HEK293T (cell line): ENCODE measurements at regions not wholly inside any gene's neighbourhood (a gene's known extent, or its start where the extent isn't known, plus 50 kb on each side); places are given as distances from the start of the nearest gene placed in this dataset.

ENCODE experiments used
- CTCF ChIA-PET: fragments of 350-600 bp; formaldehyde crosslinking; extraction: SDS; loops from one replicate; lab custom pipeline; 2021; ENCODE audit warnings: antibody characterized with exemption, inconsistent platforms; lab: Yijun Ruan, JAX
- POLR2A ChIA-PET: fragments of 350-600 bp; formaldehyde crosslinking; extraction: SDS; loops from one replicate; lab custom pipeline; 2020; ENCODE audit warnings: antibody characterized with exemption, inconsistent platforms; lab: Yijun Ruan, JAX
- DNase-seq: peaks from one replicate; pipeline ENCODE4 v3.0.0; 2012; ENCODE audit warnings: mixed read lengths; ENCODE audit errors: extremely low spot score
- ARNT ChIP-seq: fragments of 450-650 bp; IDR thresholded peaks from 2 replicates; pipeline ENCODE4 v1.6.1; 2017; ENCODE audit warnings: mild to moderate bottlenecking
- BHLHE40 ChIP-seq: fragments of 450-650 bp; IDR thresholded peaks from 2 replicates; pipeline ENCODE4 v1.6.1; 2016; ENCODE audit warnings: mild to moderate bottlenecking, moderate library complexity, borderline replicate concordance
- CTBP1 ChIP-seq: fragments of 450-650 bp; IDR thresholded peaks from 2 replicates; pipeline ENCODE4 v1.6.1; 2016; ENCODE audit warnings: borderline replicate concordance
- ELF4 ChIP-seq: fragments of 450-650 bp; IDR thresholded peaks from 2 replicates; pipeline ENCODE4 v1.6.1; 2017; ENCODE audit warnings: antibody characterized with exemption
- FOXA1 ChIP-seq: fragments of 450-650 bp; IDR thresholded peaks from 2 replicates; pipeline ENCODE4 v1.6.1; 2016; ENCODE audit warnings: mild to moderate bottlenecking
- FOXK2 ChIP-seq: fragments of 450-650 bp; IDR thresholded peaks from 2 replicates; pipeline ENCODE4 v1.6.1; 2016; ENCODE audit warnings: mild to moderate bottlenecking
- FOXM1 ChIP-seq: fragments of 450-650 bp; IDR thresholded peaks from 2 replicates; pipeline ENCODE4 v1.6.1; 2017; ENCODE audit warnings: mild to moderate bottlenecking, borderline replicate concordance
- HDGF ChIP-seq: fragments of 450-650 bp; IDR thresholded peaks from 2 replicates; pipeline ENCODE4 v1.6.1; 2017; ENCODE audit warnings: antibody characterized with exemption, borderline replicate concordance
- L3MBTL2 ChIP-seq: fragments of 450-650 bp; conservative IDR thresholded peaks from 2 replicates; pipeline ENCODE4 v1.6.1; 2016; ENCODE audit warnings: mild to moderate bottlenecking
- LEF1 ChIP-seq: fragments of 450-650 bp; IDR thresholded peaks from 2 replicates; pipeline ENCODE4 v1.6.1; 2017; ENCODE audit warnings: mild to moderate bottlenecking, borderline replicate concordance
- NFRKB ChIP-seq: fragments of 450-650 bp; IDR thresholded peaks from 2 replicates; pipeline ENCODE4 v1.6.1; 2016; ENCODE audit warnings: mild to moderate bottlenecking, moderate library complexity
- SP1 ChIP-seq: fragments of 450-650 bp; IDR thresholded peaks from 2 replicates; pipeline ENCODE4 v1.6.1; 2017
- SUZ12 ChIP-seq: fragments of 450-650 bp; IDR thresholded peaks from 2 replicates; pipeline ENCODE4 v1.6.1; 2016; ENCODE audit warnings: mild to moderate bottlenecking
- TARDBP ChIP-seq: fragments of 450-650 bp; IDR thresholded peaks from 2 replicates; pipeline ENCODE4 v1.6.1; 2016
- ZNF384 ChIP-seq: fragments of 450-650 bp; IDR thresholded peaks from 2 replicates; pipeline ENCODE4 v1.6.1; 2016
- TF ChIP-seq, protein P1 (sequence below): fragments of 450-650 bp; IDR thresholded peaks from 2 replicates; pipeline ENCODE4 v1.6.1; 2016

GRCh38 chr13:57825066-57825465, 193.5 kb downstream of the PCDH17 start:
- no peak for TF ChIP-seq ZNF384
- no peak for TF ChIP-seq FOXA1
- TF ChIP-seq BHLHE40 = no peak
- TF ChIP-seq SUZ12 = no peak
- no peak for TF ChIP-seq NFRKB
- TF ChIP-seq FOXM1 = no peak
- no peak for TF ChIP-seq ELF4
- TF ChIP-seq FOXK2 = no peak
- TF ChIP-seq TARDBP = no peak
- TF ChIP-seq CTBP1 = no peak
- no peak for TF ChIP-seq SP1
- TF ChIP-seq LEF1 = no peak
- TF ChIP-seq ARNT = no peak
- TF ChIP-seq L3MBTL2 = no peak
- TF ChIP-seq HDGF = no peak
- TF ChIP-seq, protein P1, sequence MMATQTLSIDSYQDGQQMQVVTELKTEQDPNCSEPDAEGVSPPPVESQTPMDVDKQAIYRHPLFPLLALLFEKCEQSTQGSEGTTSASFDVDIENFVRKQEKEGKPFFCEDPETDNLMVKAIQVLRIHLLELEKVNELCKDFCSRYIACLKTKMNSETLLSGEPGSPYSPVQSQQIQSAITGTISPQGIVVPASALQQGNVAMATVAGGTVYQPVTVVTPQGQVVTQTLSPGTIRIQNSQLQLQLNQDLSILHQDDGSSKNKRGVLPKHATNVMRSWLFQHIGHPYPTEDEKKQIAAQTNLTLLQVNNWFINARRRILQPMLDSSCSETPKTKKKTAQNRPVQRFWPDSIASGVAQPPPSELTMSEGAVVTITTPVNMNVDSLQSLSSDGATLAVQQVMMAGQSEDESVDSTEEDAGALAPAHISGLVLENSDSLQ = no peak
- ChIA-PET CTCF (no interaction called here), POLR2A (no interaction called here)
- DNase-seq = no peak

GRCh38 chr13:57829496-57829895, 198.0 kb downstream of the PCDH17 start:
- no peak for TF ChIP-seq FOXA1
- no peak for TF ChIP-seq ELF4
- TF ChIP-seq LEF1 = no peak
- DNase-seq = no peak
- CTCF ChIA-PET = no interaction called here
- POLR2A ChIA-PET = no interaction called here

- ChIA-PET POLR2A (no interaction called here), CTCF (no interaction called here)
- TF ChIP-seq TARDBP (no peak), ARNT (no peak), SUZ12 (no peak), ELF4 (no peak), FOXM1 (no peak), FOXA1 (no peak)
- TF ChIP-seq, protein P1 = no peak
- DNase-seq = no peak
Measured at GRCh38 chr13:57832187-57832586, 200.6 kb downstream of the PCDH17 start.

- CTCF ChIA-PET = no interaction called here
- no peak for DNase-seq
- no peak for TF ChIP-seq FOXA1
- no peak for TF ChIP-seq BHLHE40
- no peak for TF ChIP-seq TARDBP
- no peak for TF ChIP-seq HDGF
- TF ChIP-seq FOXK2 = no peak
- TF ChIP-seq SP1 = no peak
- TF ChIP-seq ARNT = no peak
- POLR2A ChIA-PET = no interaction called here
Measured at GRCh38 chr13:57837801-57838200, 206.3 kb downstream of the PCDH17 start.

DNA sequence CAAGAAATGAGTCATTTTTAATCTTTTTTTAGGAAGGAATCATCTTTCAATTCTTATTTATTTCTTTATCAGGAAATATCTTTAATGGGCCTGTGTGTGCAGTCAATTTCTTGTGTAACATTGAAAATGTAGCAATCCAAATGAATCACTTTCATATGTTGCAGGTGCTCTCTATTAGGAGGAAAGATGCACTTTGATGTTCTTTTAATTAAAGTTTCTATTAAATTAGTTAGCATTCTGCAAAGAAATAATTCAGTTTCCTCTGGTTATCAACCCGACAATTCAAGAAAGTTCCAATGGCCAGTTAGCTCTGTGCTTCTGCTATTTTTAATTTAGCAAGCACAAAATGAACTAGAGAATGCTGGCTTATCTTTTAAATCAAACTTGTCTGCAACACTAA, 212.0 kb downstream of the PCDH17 start:
- DNase-seq = no peak
- ChIA-PET POLR2A (no interaction called here), CTCF (no interaction called here)
- no peak for TF ChIP-seq FOXA1
- no peak for TF ChIP-seq CTBP1
- TF ChIP-seq, protein P1 = no peak
- no peak for TF ChIP-seq NFRKB
- TF ChIP-seq L3MBTL2 = no peak
- TF ChIP-seq ELF4 = no peak
- TF ChIP-seq TARDBP = no peak
- no peak for TF ChIP-seq BHLHE40
- TF ChIP-seq SP1 = no peak
- no peak for TF ChIP-seq ZNF384

- POLR2A ChIA-PET = no interaction called here
- TF ChIP-seq LEF1 = no peak
- no peak for TF ChIP-seq TARDBP
- TF ChIP-seq BHLHE40 = no peak
- no peak for TF ChIP-seq ZNF384
- TF ChIP-seq NFRKB = no peak
- no peak for TF ChIP-seq L3MBTL2
- TF ChIP-seq, protein P1 = no peak
- TF ChIP-seq FOXA1 = no peak
- CTCF ChIA-PET = no interaction called here
- no peak for DNase-seq
Measured at GRCh38 chr13:57846600-57847173, 215.1 kb downstream of the PCDH17 start.
